BE2C (cell line): ENCODE measurements at regions not wholly inside any gene's neighbourhood (a gene's known extent, or its start where the extent isn't known, plus 50 kb on each side); places are given as distances from the start of the nearest gene placed in this dataset.

Source experiments
- DNase-seq: peaks from one replicate; pipeline ENCODE4 v3.0.0-alpha.2; 2020
- H3K27me3 ChIP-seq: fragments of 250-450 bp; sonication (Bioruptor Pico); 2 replicates; pipeline ENCODE4 v1.5.1; 2020; ENCODE audit warnings: mild to moderate bottlenecking
- H3K36me3 ChIP-seq: fragments of 250-450 bp; sonication (Bioruptor Pico); 2 replicates; pipeline ENCODE4 v1.5.1; 2020; ENCODE audit warnings: mild to moderate bottlenecking
- H3K4me1 ChIP-seq: fragments of 250-450 bp; sonication (Bioruptor Pico); 2 replicates; pipeline ENCODE4 v1.5.1; 2020
- H3K4me3 ChIP-seq: 2 replicates; pipeline ENCODE4 v1.5.1; 2011; ENCODE audit warnings: low read depth, low read length
- H3K9me3 ChIP-seq: fragments of 250-450 bp; sonication (Bioruptor Pico); 2 replicates; pipeline ENCODE4 v1.5.1; 2020
- CTCF ChIP-seq: IDR thresholded peaks from 2 replicates; pipeline ENCODE4 v1.5.1; 2012; ENCODE audit warnings: mild to moderate bottlenecking, low read depth, low read length

- no peaks in the 10 kb centered on the region; the same call in 1 of the 2 replicates for H3K9me3 ChIP-seq
- H3K27me3 ChIP-seq: no peaks in the 10 kb centered on the region
- DNase-seq: no peak
- H3K36me3 ChIP-seq: no peaks in the 10 kb centered on the region
- no peak overlapping the region for H3K4me3 ChIP-seq
- no peaks in the 10 kb centered on the region for H3K4me1 ChIP-seq
- no peak for TF ChIP-seq CTCF
Measured at GRCh38 chr9:108377881-108378280, 477.9 kb downstream of the ACTL7B start.

DNA sequence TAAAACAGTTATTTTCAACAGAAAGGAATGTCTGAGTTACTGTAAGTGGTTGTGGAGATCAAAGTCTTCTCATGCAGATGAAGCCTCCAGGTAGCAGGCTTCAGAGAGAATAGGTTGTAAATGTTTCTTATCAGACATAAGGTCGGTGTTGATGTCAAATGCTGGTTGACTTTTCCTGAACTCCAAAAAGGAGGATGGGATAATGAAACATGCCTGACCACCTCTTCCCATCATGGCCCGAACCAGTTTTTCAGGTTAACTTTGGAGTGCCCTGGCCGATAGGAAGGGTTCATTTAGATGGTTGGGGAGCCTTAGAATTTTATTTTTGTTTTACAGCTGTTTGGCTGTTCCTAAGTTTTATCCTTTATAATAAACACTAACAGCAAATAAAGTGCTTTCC, 478.4 kb downstream of the ACTL7B start:
- no peak for TF ChIP-seq CTCF
- H3K4me1 ChIP-seq: no peaks in the 10 kb centered on the region
- no peaks in the 10 kb centered on the region for H3K27me3 ChIP-seq
- H3K9me3 ChIP-seq: no peaks in the 10 kb centered on the region; the same call in 1 of the 2 replicates
- no peaks in the 10 kb centered on the region for H3K36me3 ChIP-seq
- no peak overlapping the region for H3K4me3 ChIP-seq
- DNase-seq: no peak

DNA sequence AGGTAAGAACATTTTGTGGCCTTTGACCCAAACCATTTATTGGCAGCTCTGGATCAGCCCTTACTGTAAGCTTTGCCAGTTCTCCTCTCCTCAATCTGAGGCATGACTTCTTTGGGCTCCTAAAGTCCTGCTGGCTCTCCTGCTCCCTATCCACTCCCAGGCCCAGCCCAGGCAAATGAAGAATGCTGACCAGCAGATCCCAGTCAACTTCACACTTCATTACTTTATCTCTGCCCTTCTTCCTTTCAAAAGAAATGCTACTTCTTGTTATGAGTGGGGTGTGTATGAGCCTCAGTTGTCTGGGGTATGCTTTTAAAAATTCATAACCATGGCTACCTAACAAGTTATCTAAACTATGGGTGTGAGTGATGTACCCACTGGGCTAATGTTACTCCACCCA, 479.6 kb downstream of the ACTL7B start:
- Histone ChIP-seq H3K36me3 (no peaks in the 10 kb centered on the region), H3K4me1 (no peaks in the 10 kb centered on the region), H3K9me3 (no peaks in the 10 kb centered on the region; the same call in 1 of the 2 replicates), H3K4me3 (no peak overlapping the region), H3K27me3 (no peaks in the 10 kb centered on the region)
- TF ChIP-seq CTCF: no peak
- no peak for DNase-seq

- Histone ChIP-seq H3K4me3 (no peak overlapping the region), H3K9me3 (no peaks in the 10 kb centered on the region; the same call in 1 of the 2 replicates), H3K27me3 (no peaks in the 10 kb centered on the region), H3K4me1 (no peaks in the 10 kb centered on the region), H3K36me3 (no peaks in the 10 kb centered on the region)
- no peak for TF ChIP-seq CTCF
- DNase-seq: no peak
Measured at GRCh38 chr9:108374626-108375025, 481.2 kb downstream of the ACTL7B start.

DNA sequence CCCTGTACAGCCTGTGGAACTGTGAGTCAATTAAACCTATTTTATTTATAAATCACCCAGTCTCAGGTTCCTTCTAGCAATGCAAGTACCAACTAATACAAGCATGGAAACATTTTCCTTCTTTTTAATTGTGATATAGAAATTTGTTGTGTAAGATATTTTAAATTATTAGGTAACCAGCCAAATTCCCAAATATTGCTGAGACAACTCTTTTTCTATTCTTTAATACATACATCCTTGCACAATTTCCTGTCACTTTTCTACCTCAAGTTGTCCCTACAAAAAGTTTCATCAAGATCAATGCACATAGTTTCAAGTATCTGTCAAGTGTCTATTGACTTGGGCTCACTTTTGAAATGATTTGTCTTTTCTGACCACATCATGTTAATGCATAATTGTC, 488.6 kb downstream of the ACTL7B start:
- TF ChIP-seq CTCF: no peak

DNA sequence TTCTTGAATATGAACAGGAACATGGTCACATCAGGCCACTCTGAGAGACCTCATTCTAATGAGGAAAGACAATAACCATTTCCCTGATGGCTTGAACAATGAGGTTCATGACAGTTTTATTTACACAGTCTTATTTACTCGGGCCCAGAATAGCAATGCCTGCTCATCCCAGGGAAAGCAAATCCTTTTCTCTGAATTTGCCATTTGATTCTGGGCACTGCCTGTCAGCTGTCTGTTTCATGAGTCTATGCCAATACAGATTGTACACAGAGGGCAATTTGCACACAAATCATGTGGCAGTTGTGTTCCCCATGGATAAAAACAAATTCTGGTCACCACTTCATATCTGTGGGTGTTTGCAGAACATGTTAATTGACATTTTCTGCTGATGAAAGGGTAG, 492.5 kb downstream of the ACTL7B start:
- DNase-seq: no peak
- no peak for TF ChIP-seq CTCF
- Histone ChIP-seq H3K27me3 (no peaks in the 10 kb centered on the region), H3K4me3 (no peak overlapping the region), H3K36me3 (no peaks in the 10 kb centered on the region), H3K9me3 (no peaks in the 10 kb centered on the region), H3K4me1 (no peaks in the 10 kb centered on the region)

More for the DNA sequence above, 488.6 kb downstream of the ACTL7B start:
- H3K9me3 ChIP-seq: no peaks in the 10 kb centered on the region
- H3K4me1 ChIP-seq: no peaks in the 10 kb centered on the region
- H3K4me3 ChIP-seq: no peak overlapping the region
- no peaks in the 10 kb centered on the region for H3K27me3 ChIP-seq
- no peaks in the 10 kb centered on the region for H3K36me3 ChIP-seq
- no peak for DNase-seq
